HG03432 (cell line): ENCODE measurements at regions not wholly inside any gene's neighbourhood (a gene's known extent, or its start where the extent isn't known, plus 50 kb on each side); places are given as distances from the start of the nearest gene placed in this dataset.

Source experiments
- ATAC-seq: cut with Tn5 transposase; IDR thresholded peaks from one replicate; pipeline ENCODE4 v1.9.1; 2021; ENCODE audit warnings: mild to moderate bottlenecking, moderate library complexity; ENCODE audit not compliant: unreplicated experiment

DNA sequence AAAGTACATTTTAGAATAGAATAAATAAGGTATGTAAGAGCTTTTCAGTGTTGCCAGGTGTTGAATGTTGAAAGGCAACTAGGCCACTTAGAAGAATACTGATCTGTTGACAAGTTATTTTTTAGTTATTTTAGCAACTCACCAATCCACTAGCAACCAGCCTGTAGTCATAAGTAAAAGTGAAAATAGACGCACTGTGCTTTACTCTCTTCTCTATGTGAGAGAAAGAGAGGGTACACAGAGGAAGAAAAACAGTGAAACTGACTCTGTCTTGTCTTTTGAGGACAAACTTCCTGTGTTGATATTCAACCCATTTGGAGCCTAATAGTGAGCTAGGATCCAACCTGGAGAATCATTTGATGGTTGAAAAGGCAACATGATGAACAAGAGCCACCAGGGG is 327.1 kb upstream of the GOLIM4 start:
- no peak for ATAC-seq

DNA sequence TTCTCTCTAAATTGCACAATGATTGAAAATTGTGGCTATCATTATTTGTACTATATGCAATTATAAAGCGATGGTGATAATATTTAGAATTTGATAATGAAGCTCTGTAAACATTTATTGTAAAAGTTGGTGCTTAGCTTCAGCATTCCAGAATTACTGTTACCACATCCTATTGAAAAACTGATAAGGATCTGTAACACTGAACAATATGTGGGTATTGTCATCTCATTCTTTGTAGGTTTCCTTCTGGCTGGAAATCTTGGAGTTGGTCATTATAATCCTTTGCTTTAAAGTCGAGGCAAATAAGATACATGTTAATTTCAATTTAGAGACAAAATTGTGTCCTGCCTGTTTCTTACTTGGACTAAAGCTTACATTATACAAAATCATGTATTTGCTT is 323.4 kb upstream of the GOLIM4 start:
- no peak for ATAC-seq

DNA sequence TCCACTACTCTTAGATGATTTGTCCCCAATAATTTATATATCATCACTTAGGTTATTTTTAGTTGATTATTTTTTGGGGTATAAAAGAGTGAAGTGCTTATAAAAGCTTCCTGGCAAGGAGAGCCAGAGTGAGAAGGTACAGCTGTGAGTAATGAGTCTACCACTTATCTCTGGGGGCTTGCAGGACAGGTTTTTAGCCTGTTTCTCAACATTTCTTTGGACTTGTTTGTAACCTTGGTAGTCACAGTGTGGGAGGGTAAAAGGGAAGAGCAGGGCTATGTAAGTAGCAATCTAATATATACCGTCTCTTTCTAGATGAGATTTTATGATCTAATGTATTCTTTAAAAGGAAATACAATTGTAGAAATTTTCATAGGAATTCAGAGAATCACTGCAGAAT is 321.3 kb upstream of the GOLIM4 start:
- ATAC-seq = no peak

DNA sequence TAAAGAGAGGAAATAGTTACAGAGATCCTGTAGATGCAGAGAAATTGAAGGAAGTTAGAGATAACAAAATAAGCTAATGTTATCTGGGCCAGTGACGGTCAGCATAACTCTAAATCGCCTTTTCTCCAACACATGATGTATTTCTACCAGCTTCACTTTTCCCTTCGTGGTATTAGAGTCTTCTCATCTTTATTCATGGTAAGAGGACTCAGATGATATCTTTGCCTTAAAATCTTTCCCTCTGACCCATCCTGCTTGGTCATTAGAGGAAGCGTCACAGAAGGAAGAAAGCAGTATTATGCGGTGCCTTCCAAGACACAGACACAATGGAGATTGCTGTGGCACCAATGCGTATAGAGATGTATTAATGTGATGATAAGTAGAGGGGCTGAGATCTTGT is 320.7 kb upstream of the GOLIM4 start:
- ATAC-seq = no peak

DNA sequence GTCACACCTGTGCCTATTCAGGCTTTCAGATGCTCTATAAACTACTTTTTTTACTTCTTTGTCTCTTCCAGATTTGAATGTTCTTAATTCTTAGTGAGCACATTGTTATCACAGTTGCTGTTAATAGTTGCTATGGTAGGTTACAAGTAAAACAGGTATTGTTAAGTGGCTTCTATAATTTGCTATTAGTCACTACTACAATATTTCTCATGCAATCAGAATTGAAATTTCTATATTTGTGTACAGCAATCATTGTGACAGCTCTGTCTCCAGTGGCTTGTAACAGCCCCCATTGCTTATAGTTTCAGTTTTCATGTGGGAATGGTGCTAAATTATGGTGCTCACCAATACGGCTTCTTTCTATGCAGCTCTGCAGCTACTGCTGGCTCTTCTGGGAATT is 318.4 kb upstream of the GOLIM4 start:
- no peak for ATAC-seq

DNA sequence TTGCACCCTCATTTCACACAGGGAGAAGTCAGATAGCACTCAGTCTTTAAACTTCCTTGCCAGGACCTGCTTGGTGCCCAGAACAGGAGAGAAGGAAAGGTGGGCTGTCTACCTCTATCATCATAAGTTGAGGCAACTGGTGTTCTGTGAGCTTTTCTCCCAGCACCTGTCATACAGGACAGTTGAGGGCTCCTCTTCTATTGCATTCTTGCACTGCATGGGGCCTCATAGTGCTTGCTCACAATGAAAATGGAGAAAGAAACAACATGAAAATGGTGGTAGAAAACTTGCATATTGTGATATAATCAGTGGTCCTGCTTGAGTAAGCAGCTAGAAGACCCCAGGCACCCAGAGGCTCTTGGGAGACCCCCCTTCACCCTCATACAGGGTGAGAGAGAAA is 311.7 kb upstream of the GOLIM4 start:
- ATAC-seq = no peak

DNA sequence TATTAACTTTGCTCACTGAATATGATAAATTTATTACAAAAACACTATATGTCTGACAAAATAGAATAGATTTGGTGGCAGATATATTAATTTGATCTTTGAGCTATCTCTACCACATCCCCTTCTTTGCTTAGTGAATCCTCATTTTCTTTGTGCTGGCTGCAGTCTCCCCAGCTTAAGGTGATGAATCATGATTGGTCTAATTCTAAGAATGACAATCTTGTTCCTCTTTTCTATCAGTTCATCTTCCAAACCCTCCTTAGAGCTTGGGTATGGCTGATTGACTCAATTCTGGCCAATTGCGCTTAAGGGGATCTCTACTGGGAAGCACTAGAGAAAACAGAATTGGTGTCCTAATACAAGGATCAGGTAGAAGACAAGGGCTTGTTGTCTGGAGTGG is 309.6 kb upstream of the GOLIM4 start:
- no peak for ATAC-seq

DNA sequence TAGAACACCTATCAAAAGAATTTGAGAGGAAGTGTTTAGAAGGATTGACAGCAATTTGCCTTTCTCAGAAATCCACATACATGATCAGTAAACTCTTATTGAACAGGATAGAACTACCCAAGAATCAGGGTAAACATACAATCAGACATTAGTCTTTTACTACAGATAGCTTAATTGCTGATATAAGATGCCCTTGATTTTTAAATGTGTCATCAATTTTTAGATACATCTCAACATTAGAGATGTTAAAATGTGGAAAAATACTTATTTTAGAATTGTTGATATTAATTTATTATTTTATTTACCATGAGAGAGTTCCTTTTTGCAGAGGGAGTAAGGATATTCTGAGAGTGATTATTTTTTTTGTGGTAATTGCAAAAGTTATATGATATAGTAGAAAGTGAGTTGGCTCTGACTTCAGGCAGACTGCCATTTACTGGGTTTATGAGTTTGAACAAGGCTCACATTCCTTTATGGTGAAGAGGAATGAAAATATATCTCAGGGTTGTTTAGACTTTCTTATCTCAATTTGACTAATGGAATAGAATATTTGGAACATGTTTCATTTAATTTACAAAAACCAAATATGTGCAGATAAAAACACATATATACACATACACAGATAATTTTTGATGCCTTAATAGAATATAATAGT is 302.8 kb upstream of the GOLIM4 start:
- no peak for ATAC-seq

DNA sequence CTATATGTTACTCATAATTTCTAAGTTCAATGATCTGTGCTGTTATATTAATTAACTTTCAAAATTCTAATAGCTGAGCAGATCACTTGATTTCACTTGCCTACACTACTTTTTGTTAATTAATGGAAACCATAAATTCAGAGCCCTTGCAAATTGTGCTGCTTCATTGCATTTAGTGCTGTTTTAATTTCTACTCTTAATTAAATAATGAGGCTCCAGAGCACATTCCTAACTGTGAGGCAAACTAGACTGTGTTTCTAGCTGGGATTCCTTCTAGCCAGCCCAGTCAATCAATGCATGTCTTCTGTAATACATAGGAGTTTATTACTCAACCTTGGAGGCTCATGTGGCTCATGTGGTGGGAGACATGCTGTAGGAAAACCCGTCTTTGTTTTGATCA is 301.1 kb upstream of the GOLIM4 start:
- no peak for ATAC-seq

DNA sequence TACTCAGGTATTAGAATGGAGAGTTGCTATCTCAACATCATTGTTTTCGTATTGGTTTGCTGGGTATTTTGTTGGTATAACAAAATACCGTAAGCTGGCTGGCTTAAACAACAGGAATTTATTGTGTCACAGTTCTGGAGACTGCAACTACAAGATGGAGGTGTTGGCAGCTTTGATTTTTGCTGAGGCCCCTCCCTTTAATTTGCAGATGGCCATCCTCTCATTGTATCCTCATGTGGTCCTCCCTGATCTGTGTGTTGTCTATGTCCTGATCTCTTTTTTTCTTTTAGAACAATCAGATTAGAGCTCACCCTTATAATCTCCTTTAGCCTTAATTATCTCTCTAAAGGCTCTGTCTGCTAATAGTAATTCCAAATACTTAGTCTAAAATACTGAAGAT is 299.8 kb upstream of the GOLIM4 start:
- no peak for ATAC-seq

DNA sequence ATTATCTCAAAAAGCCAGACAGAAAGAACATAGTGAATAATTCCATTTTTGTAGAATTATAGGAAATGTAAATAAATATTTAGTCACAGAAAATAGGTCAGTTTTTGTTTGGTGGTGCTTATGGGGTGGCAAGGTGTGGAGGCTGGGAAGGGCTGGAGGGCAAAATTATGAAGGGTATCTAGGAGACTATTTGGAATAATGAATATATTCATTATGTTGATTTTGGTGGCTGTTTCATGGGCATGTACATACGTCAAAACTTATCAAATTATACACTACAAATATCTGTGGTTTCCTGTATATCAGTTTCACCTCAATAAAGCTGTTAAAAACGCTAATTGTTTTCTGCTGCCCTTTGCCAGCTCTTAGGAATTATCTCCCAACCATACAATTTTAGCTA is 298.7 kb upstream of the GOLIM4 start:
- no peak for ATAC-seq

DNA sequence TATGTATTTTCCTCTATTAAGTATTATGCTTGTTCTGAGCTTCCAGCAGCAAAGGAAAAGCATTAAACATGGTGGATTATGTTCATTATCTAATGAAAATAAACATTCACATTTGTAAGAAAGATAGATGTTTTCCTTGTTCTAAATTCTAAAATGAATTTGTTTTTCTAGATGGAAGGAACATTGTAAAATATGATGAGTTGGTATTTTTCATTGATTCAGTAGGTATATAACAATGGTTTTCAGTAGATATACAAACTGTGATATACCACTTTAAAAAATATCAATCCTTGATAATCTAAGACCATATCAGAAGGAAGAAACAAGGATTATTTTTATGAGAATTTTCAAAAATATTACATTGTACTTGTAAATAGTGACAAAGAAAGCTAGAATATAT is 290.6 kb upstream of the GOLIM4 start:
- no peak for ATAC-seq

DNA sequence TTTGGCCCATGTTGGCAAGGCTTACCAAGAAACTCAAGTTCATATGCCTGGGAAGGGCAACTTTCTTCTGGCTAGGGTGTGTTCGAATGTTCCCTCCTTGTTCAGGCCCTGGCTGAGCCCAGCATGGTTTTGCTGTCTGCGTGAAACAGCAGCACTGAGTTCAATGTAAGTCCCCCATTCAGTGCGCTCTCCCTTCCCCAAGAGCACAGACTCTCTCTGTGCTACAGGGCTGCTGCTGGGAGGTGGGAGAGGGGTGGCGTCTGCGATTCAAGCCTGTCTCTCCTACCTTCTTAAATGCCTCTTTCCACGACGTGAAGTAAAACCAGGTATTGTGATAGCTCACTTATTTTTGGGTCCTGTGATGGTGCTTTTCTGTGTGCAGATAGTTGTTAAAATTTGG is 289.3 kb upstream of the GOLIM4 start:
- ATAC-seq = no peak

DNA sequence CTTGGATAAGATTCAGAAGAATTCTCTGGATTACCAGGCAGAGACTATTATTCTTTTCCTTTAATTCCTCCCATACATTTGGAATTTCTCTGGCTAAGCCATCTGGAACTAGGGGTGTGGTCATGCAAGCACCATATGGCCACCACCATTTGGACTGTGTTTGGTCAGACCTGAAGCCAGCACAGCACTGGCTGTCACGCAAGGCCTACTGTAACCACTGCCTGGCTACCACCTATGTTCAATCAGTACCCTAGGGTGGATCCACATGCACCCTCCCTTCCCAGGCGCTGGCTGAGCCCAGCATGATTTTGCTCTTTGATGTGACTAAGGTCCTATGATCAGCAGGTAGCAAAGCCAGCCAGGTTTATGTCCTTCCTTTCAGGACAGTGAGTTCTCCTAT is 287.8 kb upstream of the GOLIM4 start:
- no peak for ATAC-seq

DNA sequence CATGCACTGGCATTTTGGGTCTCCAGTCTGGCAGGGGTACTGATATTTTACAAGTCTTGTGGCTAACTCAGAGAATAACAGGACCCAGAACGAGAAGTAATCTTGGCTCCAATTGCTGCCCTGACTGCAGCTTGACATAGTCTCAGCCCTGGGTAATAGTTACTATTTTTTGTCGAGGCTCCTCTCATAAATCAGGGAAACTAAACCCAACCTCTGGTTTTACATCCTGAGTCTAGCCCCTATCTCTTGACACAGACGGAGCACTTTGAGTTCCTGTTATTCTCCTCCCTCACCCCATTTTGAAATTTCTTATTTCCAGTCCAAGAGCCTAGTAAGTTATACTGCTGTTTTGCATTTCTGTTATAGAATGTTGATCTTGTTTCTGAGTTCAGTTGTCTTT is 276.1 kb upstream of the GOLIM4 start:
- no peak for ATAC-seq

DNA sequence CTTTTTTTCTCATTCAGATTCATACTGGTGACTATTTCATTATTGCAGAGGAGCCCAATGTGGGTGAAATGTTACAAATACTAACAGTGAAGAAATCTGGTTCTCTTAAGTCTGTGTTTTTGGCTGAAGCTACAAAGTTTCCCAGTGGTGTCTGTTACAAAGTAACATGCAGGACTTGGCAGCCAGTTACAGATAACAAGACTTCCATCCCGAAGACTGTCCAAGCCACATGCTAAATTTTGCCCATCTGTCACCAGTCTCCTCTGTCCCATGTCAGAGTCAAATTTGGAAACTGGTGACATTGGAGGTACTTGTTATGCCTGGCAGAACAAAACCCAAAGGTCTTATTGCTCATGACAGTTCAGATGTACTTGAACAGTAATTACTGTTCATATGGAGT is 269.2 kb upstream of the GOLIM4 start:
- no peak for ATAC-seq

DNA sequence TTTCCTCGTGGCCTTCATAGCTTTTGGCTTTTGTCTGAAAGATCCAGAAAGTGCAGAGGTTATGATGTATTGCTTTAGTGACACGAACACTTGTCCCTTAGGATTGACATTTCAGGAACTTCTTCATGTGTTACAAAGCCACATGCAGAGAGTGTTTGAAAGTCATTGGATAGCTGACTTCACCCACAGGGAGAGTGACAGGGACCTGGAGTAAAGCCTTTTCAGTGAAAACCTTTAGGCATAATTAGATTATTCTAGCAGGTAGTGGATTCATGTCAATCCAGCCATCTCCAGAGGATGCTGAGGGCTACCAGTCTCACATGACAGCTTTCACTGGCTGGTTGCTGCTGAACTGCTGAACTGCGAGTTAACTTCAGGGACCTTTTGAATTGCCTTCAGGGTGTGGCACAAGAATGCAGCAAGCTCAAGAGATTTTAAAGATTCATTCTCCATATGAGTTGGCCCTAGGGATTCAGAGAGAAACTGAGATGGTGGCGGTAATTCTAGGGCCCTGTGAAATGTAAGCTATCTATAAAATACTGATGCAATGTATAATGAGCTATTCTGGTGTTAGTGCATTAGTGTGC is 267.0 kb upstream of the GOLIM4 start:
- no peak for ATAC-seq

DNA sequence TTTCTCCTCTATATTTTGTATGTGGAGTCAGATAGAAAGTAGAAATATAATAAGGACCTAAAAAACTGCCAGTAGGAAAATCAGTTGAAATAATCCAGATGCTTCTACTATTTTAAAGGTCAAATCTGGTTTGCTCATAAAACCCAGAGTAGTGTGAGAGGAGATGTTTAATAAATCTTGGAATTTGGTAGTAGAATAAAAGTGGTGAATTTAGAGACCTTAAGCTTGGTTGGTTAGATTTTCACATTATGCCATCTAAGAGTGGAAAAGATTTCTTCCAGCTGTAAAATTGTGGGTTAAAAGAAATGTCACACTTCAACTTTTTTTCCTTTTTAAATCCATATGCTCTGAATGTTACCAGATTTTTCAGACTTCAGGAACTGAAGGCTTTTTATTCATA is 266.4 kb upstream of the GOLIM4 start:
- ATAC-seq = no peak

DNA sequence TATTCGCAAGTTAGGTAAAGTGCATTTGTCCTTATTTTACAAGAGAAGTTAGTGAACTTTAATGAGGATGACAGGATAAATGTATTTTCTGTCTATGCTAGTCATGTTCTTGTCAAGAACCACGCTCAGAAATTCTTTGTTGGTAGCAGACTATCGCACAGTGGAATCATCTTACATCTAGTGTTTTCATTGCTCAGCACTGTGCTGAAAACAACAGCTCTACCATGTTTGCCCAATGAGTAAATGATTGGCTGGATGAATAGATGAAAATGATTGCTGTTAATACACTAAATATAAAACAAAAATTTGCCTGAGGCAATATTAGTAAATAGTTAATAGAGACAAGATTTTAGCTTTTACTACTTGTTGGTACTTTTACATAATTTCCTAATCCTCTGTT is 265.3 kb upstream of the GOLIM4 start:
- ATAC-seq = no peak

DNA sequence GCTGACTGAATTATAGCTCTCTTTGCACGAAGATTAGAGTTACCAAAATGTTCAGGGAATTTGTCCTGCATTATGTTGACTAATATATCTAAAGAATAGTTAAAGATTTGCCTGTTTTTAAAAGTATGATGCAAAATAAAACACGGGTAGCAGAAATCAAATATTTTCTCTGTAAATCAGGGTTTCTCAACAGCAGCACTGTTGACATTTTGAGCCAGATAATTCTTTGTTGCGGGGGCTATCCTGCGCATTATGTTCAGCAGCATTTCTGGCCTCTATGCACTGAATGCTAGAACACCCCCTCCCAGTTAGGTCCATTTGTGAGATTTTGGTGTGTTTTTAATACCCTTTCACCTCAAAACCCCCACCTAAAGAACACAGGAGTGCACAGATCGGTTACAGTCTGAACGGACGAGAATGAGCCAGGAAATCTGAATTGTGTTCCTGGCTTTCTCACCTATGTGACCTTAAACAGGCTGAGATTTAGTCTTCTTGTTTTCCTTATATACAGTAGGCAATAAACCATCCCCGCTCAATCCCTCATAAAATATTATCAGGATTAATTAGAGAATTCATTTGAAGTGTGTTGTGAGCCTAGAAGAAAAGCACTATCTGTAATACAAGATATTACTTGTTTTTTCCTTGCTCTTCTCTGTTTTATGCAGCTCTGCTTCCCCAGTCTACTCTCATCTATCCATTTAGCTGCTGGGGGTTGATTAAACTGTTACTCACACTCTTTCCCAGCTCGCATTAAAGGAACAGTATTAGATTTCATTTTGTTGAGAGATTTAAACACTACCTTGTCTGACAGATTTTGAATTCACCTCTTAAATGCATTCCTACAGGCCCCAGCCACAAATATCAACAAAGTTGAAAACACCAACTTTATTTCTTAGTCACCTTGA is 247.5 kb upstream of the GOLIM4 start:
- no peak for ATAC-seq

DNA sequence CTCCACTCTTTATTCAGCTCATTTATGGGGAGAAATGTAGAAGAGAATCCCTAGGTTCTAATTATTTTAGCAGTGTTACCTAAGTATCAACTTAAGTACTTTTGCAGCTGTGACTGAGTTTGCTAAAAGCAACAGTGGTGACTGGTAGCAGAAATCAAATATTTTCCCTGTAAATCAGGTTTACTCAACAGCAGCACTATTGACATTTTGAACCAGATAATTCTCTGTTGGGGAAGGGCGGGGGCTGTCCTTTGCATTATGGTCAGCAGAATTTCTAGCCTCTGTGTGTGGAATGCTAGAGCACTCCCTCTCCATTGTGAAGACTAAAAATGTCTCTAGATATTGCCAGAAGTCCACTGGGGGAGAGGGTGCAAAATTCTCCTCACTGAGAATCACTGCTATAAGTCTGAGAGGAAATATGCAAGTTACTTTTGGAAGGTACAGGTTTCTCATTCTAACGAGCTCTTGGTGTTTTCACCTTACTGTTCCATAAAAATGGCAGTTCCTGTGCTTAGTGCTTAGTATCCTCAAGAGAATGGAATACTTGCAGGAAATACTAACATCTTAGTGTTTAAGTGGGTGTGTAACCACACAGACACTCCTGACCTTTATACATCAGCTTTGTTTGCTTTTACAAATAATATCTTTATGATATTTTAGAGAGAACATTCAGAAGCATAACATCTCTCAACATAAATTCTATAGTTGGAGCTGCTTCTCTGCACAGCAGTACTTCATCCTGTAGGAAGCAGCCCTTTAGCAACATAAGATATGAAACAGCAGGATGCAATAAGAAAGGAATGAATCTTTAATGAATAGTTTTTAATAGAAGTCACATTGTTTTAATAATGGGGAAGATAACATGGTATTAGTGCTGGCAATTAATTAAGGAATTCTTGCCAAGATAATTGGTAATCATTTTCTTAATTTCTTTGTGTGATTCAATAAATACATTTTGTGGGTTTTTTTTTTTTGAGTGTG is 246.5 kb upstream of the GOLIM4 start:
- no peak for ATAC-seq
